ENCODE measurements at regions not wholly inside any gene's neighbourhood (a gene's known extent, or its start where the extent isn't known, plus 50 kb on each side); places are given as distances from the start of the nearest gene placed in this dataset.

- ChIA-PET CTCF (interaction anchor here (0.9 to 3.1 kb wide), 3 partner anchors 48 to 279 kb away, joined by 3 to 13 read pairs (median 3); no protein-coding TSS in a partner anchor), POLR2A (no interaction called here)
- no peak for DNase-seq
Observed at GRCh38 chr22:45099961-45100360, 63.8 kb upstream of the NUP50 start.

GRCh38 chr22:45101515-45102227, 62.1 kb upstream of the NUP50 start:
- ChIA-PET POLR2A (no interaction called here), CTCF (interaction anchor here (0.6 to 3.1 kb wide), 10 partner anchors 11 to 453 kb away, joined by 3 to 13 read pairs (median 4); no protein-coding TSS in a partner anchor)
- Histone ChIP-seq H3K4me2 (no peak overlapping the region), H3K27ac (ENCODE audit: low read depth in 2 of 2, low read length in 1 of 2) (no peak overlapping the region), H3K4me1 (ENCODE audit: control insufficient read depth in 1 of 2, insufficient read depth in 2 of 2, low read depth in 1 of 2, low read length in 1 of 2) (no peaks in the 10 kb centered on the region), H3K9ac (no peak overlapping the region), H3K36me3 (replicated peaks in 1 of 2; ENCODE audit: control insufficient read depth in 1 of 2, insufficient read depth in 2 of 2, low read length in 1 of 2) (no peaks in the 10 kb centered on the region), H3K4me3 (ENCODE audit: low read depth in 2 of 2, low read length in 1 of 2) (no peak overlapping the region; a peak in 1 of 4 replicates), H4K20me1 (ENCODE audit: insufficient read depth) (no peaks in the 10 kb centered on the region), H2AFZ (ENCODE audit: low read depth) (no peak overlapping the region), H3K27me3 (ENCODE audit: insufficient read depth) (no peaks in the 10 kb centered on the region), H3K9me3 (no peaks in the 10 kb centered on the region), H3F3A (replicated peaks; ENCODE audit: insufficient read depth) (no peaks in the 10 kb centered on the region), H3K9me2 (no peaks in the 10 kb centered on the region), H3K79me2 (ENCODE audit: insufficient read depth) (no peaks in the 10 kb centered on the region)
- DNase-seq, result peak; percentile 69
- peak; percentile 77 for TF ChIP-seq RAD21 (IDR thresholded peaks at IDR 0.05; ENCODE audit: low read length)
- TF ChIP-seq PBX3 (IDR thresholded peaks at IDR 0.05), result no peak
- peak; percentile 20; the same call in 1 of the 2 replicates for TF ChIP-seq USF1 (IDR thresholded peaks at IDR 0.05; ENCODE audit: borderline replicate concordance, low read depth)
- TF ChIP-seq FOXM1 (IDR thresholded peaks at IDR 0.05; ENCODE audit: low read depth), result no peak
- TF ChIP-seq SMC3 (IDR thresholded peaks at IDR 0.05; ENCODE audit: low read depth, low read length), result peak; percentile 52; the same call in 1 of the 2 replicates
- peak; percentile 20; the same call in 1 of the 2 replicates for TF ChIP-seq CTCF (IDR thresholded peaks at IDR 0.05)
- peak; percentile 90 for TF ChIP-seq MXI1 (IDR thresholded peaks at IDR 0.05; ENCODE audit: low read depth, low read length)
- 55% methylated on average over 17 of the region's 18 CpGs for WGBS (ENCODE audit: low lambda C conversion rate)

More at GRCh38 chr22:45099961-45100360, 63.8 kb upstream of the NUP50 start:
- Histone ChIP-seq H3K79me2 (ENCODE audit: insufficient read depth) (no peaks in the 10 kb centered on the region), H3K4me1 (ENCODE audit: control insufficient read depth in 1 of 2, insufficient read depth in 2 of 2, low read depth in 1 of 2, low read length in 1 of 2) (no peaks in the 10 kb centered on the region; a peak in 1 of 4 replicates), H3K9me2 (no peaks in the 10 kb centered on the region), H3K9me3 (no peaks in the 10 kb centered on the region), H3K27ac (ENCODE audit: low read depth in 2 of 2, low read length in 1 of 2) (no peak overlapping the region), H3K36me3 (replicated peaks in 1 of 2; ENCODE audit: control insufficient read depth in 1 of 2, insufficient read depth in 2 of 2, low read length in 1 of 2) (no peaks in the 10 kb centered on the region), H3K9ac (no peak overlapping the region), H3K27me3 (ENCODE audit: insufficient read depth) (no peaks in the 10 kb centered on the region), H3F3A (replicated peaks; ENCODE audit: insufficient read depth) (no peaks in the 10 kb centered on the region), H2AFZ (ENCODE audit: low read depth) (no peak overlapping the region), H4K20me1 (ENCODE audit: insufficient read depth) (no peaks in the 10 kb centered on the region), H3K4me2 (no peak overlapping the region), H3K4me3 (ENCODE audit: low read depth in 2 of 2, low read length in 1 of 2) (no peak overlapping the region)
- 52% methylated on average over 9 of the region's 9 CpGs for WGBS (ENCODE audit: low lambda C conversion rate)
- no peak for TF ChIP-seq RXRA (IDR thresholded peaks at IDR 0.05; ENCODE audit: borderline replicate concordance, low read depth)
- TF ChIP-seq SIN3A (IDR thresholded peaks at IDR 0.05; ENCODE audit: borderline replicate concordance, low read depth, low read length), result no peak
- TF ChIP-seq EZH2phosphoT487 (IDR thresholded peaks at IDR 0.05; ENCODE audit: borderline replicate concordance, low read depth), result no peak
- no peak for TF ChIP-seq RCOR1 (IDR thresholded peaks at IDR 0.05; ENCODE audit: low read length)
- TF ChIP-seq REST (IDR thresholded peaks at IDR 0.05; ENCODE audit: low read depth, low read length), result no peak
- no peak for TF ChIP-seq ELF1 (IDR thresholded peaks at IDR 0.05)
- no peak for TF ChIP-seq TAF1 (IDR thresholded peaks at IDR 0.05; ENCODE audit: borderline replicate concordance, low read depth, low read length)
- TF ChIP-seq EP300 (IDR thresholded peaks at IDR 0.05; ENCODE audit: borderline replicate concordance in 1 of 2, low read depth in 1 of 2, low read length in 1 of 2), result no peak
- TF ChIP-seq JUND (IDR thresholded peaks at IDR 0.05), result no peak
- TF ChIP-seq MEF2A (IDR thresholded peaks at IDR 0.05; ENCODE audit: borderline replicate concordance, low read depth), result no peak

Data from SK-N-SH (cell line).